Lung (tissue), 11 donors: ENCODE measurements at regions not wholly inside any gene's neighbourhood (a gene's known extent, or its start where the extent isn't known, plus 50 kb on each side); places are given as distances from the start of the nearest gene placed in this dataset.

Experiments used
- ATAC-seq: fragments of 200-7000 bp; cut with Tn5 transposase; one replicate; pipeline ENCODE4 v1.9.1; 2020; ENCODE audit warnings: moderate number of reproducible peaks; ENCODE audit not compliant: insufficient read depth, low FRiP score
- DNase-seq, 3 donors: peaks; one replicate each; pipeline ENCODE4 v3.0.0-alpha.2; 2013 to 2017
- H3K27ac ChIP-seq, 2 donors: one replicate each; pipeline ENCODE4 v1.5.1; 2013; ENCODE audit warnings: mild to moderate bottlenecking in 2 of 2, moderate library complexity in 2 of 2, control low read depth in 1 of 2, inconsistent platforms in 1 of 2, low read depth in 1 of 2, low read length in 1 of 2
- H3K27me3 ChIP-seq, 3 donors: one replicate each; pipeline ENCODE4 v1.5.1; 2013; ENCODE audit warnings: low read length in 2 of 3; ENCODE audit not compliant: control insufficient read depth in 3 of 3, insufficient read depth in 3 of 3
- H3K36me3 ChIP-seq, 4 donors: one replicate each; pipeline ENCODE4 v1.5.1; 2013; ENCODE audit warnings: low read length in 4 of 4, mild to moderate bottlenecking in 1 of 4, moderate library complexity in 1 of 4; ENCODE audit not compliant: control insufficient read depth in 4 of 4, insufficient read depth in 4 of 4
- H3K4me1 ChIP-seq, 5 donors: one replicate each; pipeline ENCODE4 v1.5.1; 2013; ENCODE audit warnings: low read length in 5 of 5, mild to moderate bottlenecking in 2 of 5, moderate library complexity in 1 of 5; ENCODE audit not compliant: control insufficient read depth in 5 of 5, insufficient read depth in 5 of 5
- H3K4me3 ChIP-seq: one replicate; pipeline ENCODE4 v1.5.1; 2013; ENCODE audit warnings: mild to moderate bottlenecking, control low read depth, moderate library complexity
- H3K9ac ChIP-seq, 2 donors: one replicate each; pipeline ENCODE4 v1.5.1; 2013; ENCODE audit warnings: low read length in 2 of 2, control low read depth in 1 of 2; ENCODE audit not compliant: insufficient read depth in 1 of 2
- H3K9me3 ChIP-seq, 4 donors: one replicate each; pipeline ENCODE4 v1.5.1; 2013; ENCODE audit warnings: low read length in 3 of 4, mild to moderate bottlenecking in 1 of 4, moderate library complexity in 1 of 4; ENCODE audit not compliant: control insufficient read depth in 4 of 4, insufficient read depth in 3 of 4
- CTCF ChIP-seq: IDR thresholded peaks from 2 replicates; pipeline ENCODE4 v1.5.1; 2012; ENCODE audit warnings: mild to moderate bottlenecking; ENCODE audit errors: control extremely low read depth, extremely low read depth
- WGBS, 2 donors: extraction: QIAGEN DNeasy Blood & Tissue Kit; methylation state at CpG; one replicate each; pipeline ENCODE4 v1.1.7; 2013; 5-methylcytosine and 5-hydroxymethylcytosine counted together
- donor health status: control.
- donor health status: control.
- donor health status: Bipolar disorder and iron deficiency.
- donor health status: healthy.
- donor health status: DM: yes; HTN: yes; CAD: no.

- DNase-seq, result peak; percentile 49 to 82 (median 70)
- Histone ChIP-seq H3K9ac (no peak overlapping the region), H3K9me3 (peaks cover 0 to 4% (median 0%) of the 10 kb centered on the region in 4 donors), H3K4me1 (peaks cover 0 to 16% (median 0%) of the 10 kb centered on the region in 5 donors), H3K27me3 (peaks cover 0 to 8% (median 8%) of the 10 kb centered on the region in 3 donors), H3K27ac (peak overlapping the region in 1 of 2 donors; percentile 18), H3K4me3 (no peak overlapping the region), H3K36me3 (no peaks in the 10 kb centered on the region)
- 19 to 22% methylated on average over 21 of the region's 21 CpGs for WGBS, 2 donors
- TF ChIP-seq CTCF, result no peak
- ATAC-seq, result peak; percentile 34
These were observed 325.5 kb downstream of the BCOR start for GRCh38 chrX:39772057-39772832.

DNA sequence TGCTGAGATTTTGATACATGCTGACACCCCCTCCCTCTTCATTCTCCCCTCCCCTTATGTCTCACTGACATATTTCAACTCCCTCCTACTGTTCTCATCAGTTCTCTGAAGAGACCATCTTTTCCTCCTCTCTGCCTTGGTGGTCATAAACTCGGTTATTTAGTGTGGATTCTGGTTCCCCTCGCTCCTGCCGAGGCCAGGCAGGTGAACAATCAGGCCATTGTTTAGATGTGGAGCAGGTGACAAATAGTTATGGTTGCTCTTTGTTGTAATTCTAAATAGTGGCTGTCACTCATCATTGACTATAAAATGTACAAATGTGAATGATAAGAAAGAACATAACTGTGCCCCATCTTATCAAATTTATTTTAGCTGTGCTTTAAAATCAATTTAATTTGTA, 324.6 kb downstream of the BCOR start:
- ATAC-seq, result no peak
- H3K4me3 ChIP-seq, result no peak overlapping the region
- H3K9me3 ChIP-seq, result peaks cover 0 to 6% (median 0%) of the 10 kb centered on the region in 4 donors
- H3K36me3 ChIP-seq, result no peaks in the 10 kb centered on the region
- H3K9ac ChIP-seq, result no peak overlapping the region
- peaks cover 0 to 8% (median 8%) of the 10 kb centered on the region in 3 donors for H3K27me3 ChIP-seq
- TF ChIP-seq CTCF, result no peak
- DNase-seq, result no peak
- 60 to 92% methylated on average over 3 of the region's 3 CpGs for WGBS, 2 donors
- no peak overlapping the region for H3K27ac ChIP-seq
- H3K4me1 ChIP-seq, result peaks cover 0 to 16% (median 0%) of the 10 kb centered on the region in 5 donors

DNA sequence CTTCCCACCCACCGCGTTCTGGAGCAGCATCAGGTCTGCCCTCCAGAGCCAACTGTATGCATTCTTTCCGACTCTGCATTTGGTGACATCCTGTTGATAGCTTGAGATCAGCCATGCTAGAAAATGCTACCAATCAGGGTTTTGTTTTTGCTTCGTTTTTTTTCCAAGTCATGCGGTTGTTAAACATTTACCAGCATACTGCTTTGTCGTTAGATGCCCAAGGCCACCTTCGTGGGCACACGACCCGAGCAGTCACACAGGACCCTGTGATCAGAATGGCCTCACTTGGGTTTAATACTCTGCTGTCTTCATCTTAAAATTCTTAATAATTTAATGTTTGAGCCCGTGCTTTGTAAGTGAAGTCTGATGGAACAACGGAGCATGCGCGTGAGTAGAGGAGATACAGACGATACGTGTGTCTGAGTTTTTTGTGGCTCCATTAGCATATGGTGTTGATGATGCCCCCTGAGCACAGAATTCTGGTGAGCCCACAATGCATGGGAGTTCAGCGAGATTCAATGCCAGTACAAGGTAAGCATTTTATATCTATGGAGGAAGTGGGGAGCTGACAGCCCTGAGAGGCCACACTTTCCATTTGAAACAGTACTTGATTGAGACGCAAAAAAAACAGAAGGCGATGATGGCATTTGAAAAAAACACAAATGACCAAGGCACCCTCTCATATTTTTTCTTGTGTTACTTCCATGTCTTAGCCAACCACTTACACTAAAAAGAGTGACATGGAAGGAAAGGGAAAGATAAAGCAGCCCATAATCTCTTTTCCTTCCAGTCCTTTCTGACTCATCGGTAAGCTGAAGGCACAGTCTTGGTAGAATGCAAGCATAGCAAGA, 323.6 kb downstream of the BCOR start:
- TF ChIP-seq CTCF, result no peak
- Histone ChIP-seq H3K4me3 (no peak overlapping the region), H3K9ac (no peak overlapping the region), H3K9me3 (peaks cover 0 to 6% (median 0%) of the 10 kb centered on the region in 4 donors), H3K4me1 (peaks cover 0 to 16% (median 0%) of the 10 kb centered on the region in 5 donors), H3K36me3 (no peaks in the 10 kb centered on the region), H3K27me3 (peaks cover 0 to 8% (median 8%) of the 10 kb centered on the region in 3 donors), H3K27ac (no peak overlapping the region)
- ATAC-seq, result no peak
- no peak for DNase-seq
- 61 to 81% methylated on average over 19 of the region's 19 CpGs for WGBS, 2 donors
